Tibial nerve (tissue), 3 donors: ENCODE measurements at regions not wholly inside any gene's neighbourhood (a gene's known extent, or its start where the extent isn't known, plus 50 kb on each side); places are given as distances from the start of the nearest gene placed in this dataset.
"Not testable (repeated sequence)": the region's sequence is repeated elsewhere in the genome, so short reads cannot be mapped to it uniquely, and the experiment has no call there.

ENCODE experiments used
- POLR2A ChIP-seq, 2 donors: fragments of 450-650 bp; IDR thresholded peaks; one replicate each; pipeline ENCODE4 v1.6.1; 2017; ENCODE audit warnings: antibody characterized with exemption in 2 of 2, mild to moderate bottlenecking in 2 of 2, moderate library complexity in 2 of 2
- TF ChIP-seq, protein P1 (sequence below), 5 experiments: fragments of 200-600 bp in 3 of 5; fragments of 450-650 bp in 2 of 5; sonication (generic) in 3 of 5; IDR thresholded peaks; one replicate each; pipeline ENCODE4 v1.5.1; 2016 to 2019; ENCODE audit warnings: antibody characterized with exemption in 5 of 5, mild to moderate bottlenecking in 3 of 5, moderate library complexity in 2 of 5

GRCh38 chr2:67195327-67195726 lies 201.8 kb upstream of the ETAA1 start:
- TF ChIP-seq, protein P1, sequence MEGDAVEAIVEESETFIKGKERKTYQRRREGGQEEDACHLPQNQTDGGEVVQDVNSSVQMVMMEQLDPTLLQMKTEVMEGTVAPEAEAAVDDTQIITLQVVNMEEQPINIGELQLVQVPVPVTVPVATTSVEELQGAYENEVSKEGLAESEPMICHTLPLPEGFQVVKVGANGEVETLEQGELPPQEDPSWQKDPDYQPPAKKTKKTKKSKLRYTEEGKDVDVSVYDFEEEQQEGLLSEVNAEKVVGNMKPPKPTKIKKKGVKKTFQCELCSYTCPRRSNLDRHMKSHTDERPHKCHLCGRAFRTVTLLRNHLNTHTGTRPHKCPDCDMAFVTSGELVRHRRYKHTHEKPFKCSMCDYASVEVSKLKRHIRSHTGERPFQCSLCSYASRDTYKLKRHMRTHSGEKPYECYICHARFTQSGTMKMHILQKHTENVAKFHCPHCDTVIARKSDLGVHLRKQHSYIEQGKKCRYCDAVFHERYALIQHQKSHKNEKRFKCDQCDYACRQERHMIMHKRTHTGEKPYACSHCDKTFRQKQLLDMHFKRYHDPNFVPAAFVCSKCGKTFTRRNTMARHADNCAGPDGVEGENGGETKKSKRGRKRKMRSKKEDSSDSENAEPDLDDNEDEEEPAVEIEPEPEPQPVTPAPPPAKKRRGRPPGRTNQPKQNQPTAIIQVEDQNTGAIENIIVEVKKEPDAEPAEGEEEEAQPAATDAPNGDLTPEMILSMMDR (IDR thresholded peaks at IDR 0.05): not testable (repeated sequence)
- not testable (repeated sequence) for TF ChIP-seq POLR2A (IDR thresholded peaks at IDR 0.05)
